AG08395 (cell line): ENCODE measurements at regions not wholly inside any gene's neighbourhood (a gene's known extent, or its start where the extent isn't known, plus 50 kb on each side); places are given as distances from the start of the nearest gene placed in this dataset.

Experiments used
- DNase-seq: peaks from one replicate; pipeline ENCODE4 v3.0.0; 2012; ENCODE audit warnings: mixed read lengths, low spot score

DNA sequence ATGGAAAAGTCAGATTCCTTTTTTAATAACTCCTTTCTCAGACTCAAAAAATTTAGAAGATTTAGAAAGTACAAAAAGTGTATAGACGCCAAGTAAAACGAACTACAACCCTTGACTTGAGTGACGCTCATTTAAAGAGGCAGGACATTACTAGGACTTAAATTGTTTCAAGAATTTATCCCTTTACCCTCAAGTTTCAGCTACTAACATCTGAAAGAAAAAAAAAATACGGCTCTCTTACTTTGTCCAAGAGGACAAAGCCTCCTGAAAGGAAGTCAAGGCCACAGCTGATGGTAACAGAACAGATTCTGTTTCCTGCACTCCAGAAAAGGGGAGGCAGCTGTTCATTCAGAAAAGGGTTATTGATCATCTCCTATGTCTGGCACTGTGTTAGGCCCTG, 57.6 kb upstream of the PKDCC start:
- no peak for DNase-seq

DNA sequence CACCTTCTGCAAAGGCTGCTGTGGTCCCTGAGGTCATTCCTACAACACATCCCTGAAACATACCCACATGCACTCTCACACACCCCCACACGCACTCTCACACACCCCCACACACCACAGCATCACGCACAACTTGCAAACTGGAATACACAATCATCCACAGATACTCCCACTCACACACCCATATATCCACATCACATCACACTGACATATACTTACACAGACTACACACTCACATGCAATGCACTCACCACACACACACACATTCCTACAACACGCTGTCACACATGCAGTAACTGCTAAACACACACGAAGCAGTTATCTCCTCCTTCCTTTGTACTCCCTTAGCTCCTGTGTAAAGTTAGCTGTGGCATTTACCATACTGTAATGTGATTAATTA, 57.1 kb upstream of the PKDCC start:
- DNase-seq, result no peak

DNA sequence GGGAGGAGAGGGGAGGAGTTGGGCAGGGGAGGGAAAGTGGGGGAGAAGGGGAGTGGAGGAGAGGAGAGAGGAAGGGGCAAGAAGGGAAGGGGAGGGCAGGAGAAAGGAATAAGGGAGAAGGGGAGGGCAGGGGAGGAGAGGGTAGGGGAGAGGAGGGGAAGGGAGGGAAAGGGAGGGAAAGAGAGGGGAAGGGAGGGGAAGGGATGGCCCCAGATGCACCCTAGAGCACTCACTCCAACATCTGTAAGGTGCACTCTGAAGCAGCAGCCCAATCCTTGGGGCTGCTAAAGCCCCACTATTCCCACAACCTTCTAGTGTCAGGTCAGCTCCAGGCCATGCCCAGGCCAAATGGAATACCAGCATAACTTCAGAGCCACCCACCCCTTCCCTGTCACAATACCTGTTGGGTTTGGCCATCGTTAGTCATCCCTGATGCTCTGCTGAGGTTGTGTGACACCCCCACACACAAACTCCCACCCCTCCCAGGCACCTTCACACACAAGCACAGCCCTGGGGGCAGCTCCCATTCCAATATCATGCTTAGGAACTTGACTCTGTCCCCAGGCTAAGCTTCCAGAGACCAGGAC, 55.7 kb upstream of the PKDCC start:
- no peak for DNase-seq

DNA sequence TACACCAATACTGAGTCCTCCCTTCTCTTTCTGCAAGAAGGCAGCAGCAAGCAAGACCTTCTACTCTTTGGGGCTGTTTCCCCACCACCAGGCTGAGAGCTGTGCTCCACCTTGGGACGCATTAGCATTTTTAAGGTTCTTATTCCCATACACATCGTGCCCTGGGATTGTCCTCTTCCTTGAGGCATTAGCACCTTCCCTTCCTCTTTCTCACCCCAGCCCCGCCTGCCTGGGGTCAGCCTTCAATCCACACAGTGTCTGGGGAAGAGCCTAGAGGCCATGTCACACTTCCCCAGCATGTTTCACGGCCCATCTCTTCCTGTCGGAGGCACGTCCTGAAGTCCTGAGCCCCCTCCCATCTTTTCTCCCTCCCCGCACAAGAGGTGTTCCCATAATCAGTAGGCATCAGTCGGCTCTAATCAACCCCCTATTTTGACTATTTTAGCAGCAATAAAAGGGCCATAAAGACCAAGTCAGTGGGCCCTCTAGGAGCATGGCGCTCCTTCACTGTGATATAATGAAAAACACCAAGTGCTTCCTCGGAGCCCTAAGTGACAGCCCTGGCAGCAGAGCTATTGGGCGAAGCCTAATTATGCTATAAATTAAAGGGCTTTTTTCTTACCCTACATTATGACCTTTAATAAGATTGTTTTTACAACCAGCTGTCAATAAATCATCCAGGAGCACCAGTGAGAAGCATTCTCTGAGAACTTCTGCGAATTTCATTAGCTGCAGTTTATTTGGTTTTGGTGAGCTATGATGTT, 55.0 kb upstream of the PKDCC start:
- DNase-seq, result no peak

DNA sequence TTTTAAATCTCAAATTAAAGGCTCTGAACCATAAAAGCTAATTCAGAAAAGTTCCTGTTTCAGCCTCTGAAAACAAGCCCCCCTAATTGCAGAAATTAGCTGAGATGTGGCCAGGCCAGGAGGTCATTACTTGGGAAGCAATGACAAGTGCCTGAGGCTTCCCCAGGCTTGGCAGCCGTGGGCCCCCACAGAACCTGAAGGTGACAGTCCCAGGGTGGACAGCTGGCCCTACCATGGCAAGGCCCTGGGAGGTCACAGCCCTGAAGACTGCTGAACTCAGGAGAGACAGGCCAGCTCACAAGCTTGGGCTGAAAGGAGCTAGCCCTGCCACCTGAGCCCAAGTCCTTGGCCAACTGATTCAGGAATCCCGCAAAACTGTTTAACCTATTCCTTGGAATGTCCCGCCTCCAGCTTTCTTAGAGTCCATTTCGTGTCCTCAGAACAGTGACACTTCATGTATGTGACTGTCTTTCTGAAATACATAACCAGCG, 54.3 kb upstream of the PKDCC start:
- DNase-seq, result no peak

DNA sequence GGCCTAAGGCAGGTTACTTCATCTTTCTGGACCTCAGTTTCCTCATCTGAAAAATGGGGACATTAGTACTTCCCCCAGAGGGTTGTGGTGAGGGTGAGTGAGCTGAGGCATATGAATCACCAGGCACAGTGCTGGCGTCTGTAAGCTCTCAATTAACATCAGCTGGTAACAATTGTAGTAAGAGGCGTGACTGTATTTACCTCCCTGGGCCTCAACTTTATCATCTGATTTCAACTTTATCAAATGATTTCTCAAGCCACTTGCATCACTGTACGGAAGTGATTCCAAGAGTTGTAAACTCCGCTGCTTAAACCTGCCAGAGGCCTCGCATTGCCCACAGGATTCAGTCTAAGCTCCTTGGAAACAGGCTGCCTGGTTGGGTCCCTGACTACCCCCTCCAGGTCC, 53.6 kb upstream of the PKDCC start:
- DNase-seq, result peak; percentile 84

DNA sequence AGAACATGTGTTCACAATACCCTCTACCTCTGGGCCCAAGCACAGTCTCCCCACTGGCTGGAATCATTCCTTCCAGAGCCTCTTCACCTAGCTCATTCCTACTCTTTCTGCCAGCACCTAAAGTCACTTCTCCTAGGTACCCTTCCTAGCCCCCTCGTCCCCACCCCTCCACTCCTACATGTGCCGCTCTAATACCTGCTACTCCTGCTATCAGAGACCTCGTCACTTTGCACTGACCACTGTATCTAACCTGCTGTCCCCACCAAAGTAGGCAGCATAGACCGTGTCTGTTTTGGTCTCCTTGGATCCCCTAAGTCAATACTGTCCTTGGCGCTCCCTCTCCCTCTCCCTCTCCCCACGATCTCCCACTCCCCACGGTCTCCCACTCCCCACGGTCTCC, 53.2 kb upstream of the PKDCC start:
- no peak for DNase-seq

DNA sequence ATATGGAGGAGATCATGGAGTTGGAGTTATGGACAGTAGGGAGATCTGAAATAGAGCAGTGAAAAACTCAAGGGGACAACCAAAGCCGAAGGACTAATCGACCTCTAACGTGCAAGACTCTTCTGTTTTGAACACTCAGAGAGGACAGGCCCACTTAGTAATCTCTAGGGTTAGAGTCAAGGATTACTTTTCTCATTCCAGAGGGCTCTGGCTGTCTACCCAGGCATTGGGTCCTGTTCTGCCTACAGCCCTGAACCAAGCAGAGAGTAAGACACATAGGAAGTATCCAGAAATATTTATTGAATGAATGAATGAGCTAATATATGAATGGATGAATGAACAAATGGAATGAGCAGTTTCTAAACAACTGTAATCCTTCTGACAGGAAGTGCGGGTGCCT, 50.3 kb upstream of the PKDCC start:
- DNase-seq, result no peak
